IMR-90 (cell line): ENCODE measurements at regions not wholly inside any gene's neighbourhood (a gene's known extent, or its start where the extent isn't known, plus 50 kb on each side); places are given as distances from the start of the nearest gene placed in this dataset.

Experiments used
- CHD1 ChIP-seq: IDR thresholded peaks from 2 replicates; pipeline ENCODE4 v1.6.1; 2012; ENCODE audit warnings: low read depth, low read length, improper control_type of control experiment
- CTCF ChIP-seq: conservative IDR thresholded peaks from 2 replicates; pipeline ENCODE4 v1.5.1; 2012; ENCODE audit warnings: mild to moderate bottlenecking, low read depth, low read length, improper control_type of control experiment
- NFE2L2 ChIP-seq: fragments of 150-350 bp; IDR thresholded peaks from 2 replicates; pipeline ENCODE4 v1.6.1; 2016; ENCODE audit warnings: low read depth, mild to moderate bottlenecking, low read length
- POLR2A ChIP-seq: IDR thresholded peaks from 2 replicates; pipeline ENCODE4 v1.6.1; 2012; ENCODE audit warnings: mild to moderate bottlenecking, low read depth, low read length

- no peak for TF ChIP-seq POLR2A
- no peak for TF ChIP-seq CTCF
- TF ChIP-seq NFE2L2, result no peak
- no peak for TF ChIP-seq CHD1
Observed at GRCh38 chr6:14934844-14935243, 311.0 kb upstream of the JARID2 start.
